Tibial nerve (tissue), 4 donors: ENCODE measurements at regions not wholly inside any gene's neighbourhood (a gene's known extent, or its start where the extent isn't known, plus 50 kb on each side); places are given as distances from the start of the nearest gene placed in this dataset.

ENCODE experiments used
- CTCF ChIP-seq, 5 experiments: fragments of 200-600 bp in 3 of 5; fragments of 450-650 bp in 2 of 5; sonication (generic) in 3 of 5; IDR thresholded peaks; one replicate each; pipeline ENCODE4 v1.5.1; 2016 to 2019; ENCODE audit warnings: antibody characterized with exemption in 5 of 5, mild to moderate bottlenecking in 3 of 5, moderate library complexity in 2 of 5
- EP300 ChIP-seq, 2 donors: sonication (generic); formaldehyde crosslinking; IDR thresholded peaks; one replicate each; pipeline ENCODE4 v1.6.1; 2017; ENCODE audit warnings: antibody characterized with exemption in 2 of 2, mild to moderate bottlenecking in 1 of 2
- POLR2A ChIP-seq, 2 donors: fragments of 450-650 bp; IDR thresholded peaks; one replicate each; pipeline ENCODE4 v1.6.1; 2017; ENCODE audit warnings: antibody characterized with exemption in 2 of 2, mild to moderate bottlenecking in 2 of 2, moderate library complexity in 2 of 2

GRCh38 chr16:76824221-76824620, 366.8 kb upstream of the MON1B start:
- no peak for TF ChIP-seq CTCF (IDR thresholded peaks at IDR 0.05)
- TF ChIP-seq EP300 (IDR thresholded peaks at IDR 0.05): no peak
- TF ChIP-seq POLR2A (IDR thresholded peaks at IDR 0.05): no peak
